HG02981 (cell line): ENCODE measurements at regions not wholly inside any gene's neighbourhood (a gene's known extent, or its start where the extent isn't known, plus 50 kb on each side); places are given as distances from the start of the nearest gene placed in this dataset.
"Not testable (repeated sequence)": the region's sequence is repeated elsewhere in the genome, so short reads cannot be mapped to it uniquely, and the experiment has no call there.

Experiments
- ATAC-seq: cut with Tn5 transposase; IDR thresholded peaks from one replicate; pipeline ENCODE4 v1.9.1; 2021; ENCODE audit warnings: mild to moderate bottlenecking, moderate library complexity; ENCODE audit not compliant: unreplicated experiment

DNA sequence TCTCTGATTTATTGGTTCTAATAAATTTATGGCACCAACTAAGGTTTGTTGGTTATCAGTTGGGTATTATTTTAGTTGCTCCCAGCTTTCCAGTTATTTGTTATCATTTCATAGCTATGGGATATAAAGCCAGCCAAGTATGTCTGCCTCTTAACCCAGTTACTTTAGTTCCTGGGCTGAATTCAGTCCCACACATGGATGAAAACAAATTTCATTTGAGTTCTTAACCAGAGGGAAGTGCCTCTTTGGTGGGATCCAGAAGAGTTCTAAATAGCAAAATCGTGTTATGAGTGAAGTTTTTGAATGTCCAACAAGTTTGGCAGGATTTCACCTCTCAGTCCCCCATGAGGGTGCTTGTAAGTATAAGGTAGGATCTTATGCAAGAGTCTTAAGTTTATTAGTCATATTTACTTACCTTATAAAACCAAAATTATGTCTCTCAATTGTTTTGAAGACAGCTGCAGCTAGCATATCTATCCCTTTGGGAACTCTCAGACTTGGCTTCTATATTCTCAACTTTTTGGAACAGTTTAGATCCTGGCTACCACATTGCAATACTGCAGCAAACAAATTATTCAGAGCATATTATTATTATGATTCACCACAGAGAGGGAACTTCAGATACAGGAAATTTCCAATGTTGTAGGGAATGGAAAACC is 683.6 kb downstream of the BCKDHB start:
- ATAC-seq, result no peak

GRCh38 chr6:80783271-80783670 is 676.8 kb downstream of the BCKDHB start:
- ATAC-seq, result not testable (repeated sequence)

DNA sequence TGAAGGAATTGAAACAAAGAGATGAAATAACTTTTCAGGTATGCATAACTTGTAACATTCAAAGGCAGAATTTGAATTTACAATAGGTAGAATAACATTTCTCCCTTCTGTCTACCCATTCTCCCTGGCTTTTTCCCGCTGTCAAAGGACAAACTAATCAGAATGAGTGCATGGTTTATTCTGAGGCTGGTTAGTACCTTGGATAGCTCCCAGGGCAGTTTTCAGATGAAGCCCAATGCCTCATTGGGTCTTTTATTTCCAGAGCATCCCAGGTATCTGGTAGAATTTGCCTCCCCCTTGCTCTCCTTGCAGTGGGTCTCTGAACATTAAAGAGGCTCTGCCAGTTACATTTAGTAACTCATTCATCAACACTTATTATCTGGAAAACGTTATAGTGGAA is 665.5 kb downstream of the BCKDHB start:
- no peak for ATAC-seq

DNA sequence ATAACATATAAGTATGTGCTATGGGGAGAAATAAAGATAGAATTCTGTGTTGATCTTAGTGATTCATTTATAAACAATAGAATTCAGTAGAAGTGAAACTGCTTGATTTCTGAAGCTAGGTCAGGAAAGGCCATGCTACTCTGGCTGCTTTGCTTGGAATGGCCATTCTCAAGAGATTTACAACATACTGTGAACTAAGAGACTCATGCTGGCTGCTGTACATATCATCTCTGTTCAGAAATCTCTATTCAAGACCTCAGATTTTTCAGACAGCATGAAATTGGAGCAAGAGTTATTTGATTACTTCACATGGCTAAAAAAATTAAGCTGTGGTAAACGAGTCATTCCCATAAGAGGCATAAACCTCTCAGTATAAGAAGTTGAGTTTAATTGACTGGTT is 662.6 kb downstream of the BCKDHB start:
- ATAC-seq, result no peak

DNA sequence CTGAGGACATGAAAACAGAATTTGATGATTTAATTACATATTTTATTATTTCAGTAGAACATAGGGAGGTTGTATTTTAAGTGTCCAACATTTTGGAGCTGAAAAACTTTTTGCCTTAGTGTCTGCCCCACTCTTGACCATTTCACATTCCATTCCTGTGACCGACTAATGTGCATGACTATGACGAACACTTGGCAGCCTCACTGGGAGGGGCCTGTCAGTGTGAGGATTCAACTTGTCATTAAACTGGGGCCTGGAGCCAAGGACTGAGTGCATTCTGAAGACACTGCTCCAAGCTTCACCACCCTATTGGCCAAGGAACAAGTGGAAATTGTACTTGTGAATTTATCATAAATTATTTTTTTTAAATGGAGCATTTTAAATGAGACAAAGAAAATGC is 661.3 kb downstream of the BCKDHB start:
- ATAC-seq, result no peak

DNA sequence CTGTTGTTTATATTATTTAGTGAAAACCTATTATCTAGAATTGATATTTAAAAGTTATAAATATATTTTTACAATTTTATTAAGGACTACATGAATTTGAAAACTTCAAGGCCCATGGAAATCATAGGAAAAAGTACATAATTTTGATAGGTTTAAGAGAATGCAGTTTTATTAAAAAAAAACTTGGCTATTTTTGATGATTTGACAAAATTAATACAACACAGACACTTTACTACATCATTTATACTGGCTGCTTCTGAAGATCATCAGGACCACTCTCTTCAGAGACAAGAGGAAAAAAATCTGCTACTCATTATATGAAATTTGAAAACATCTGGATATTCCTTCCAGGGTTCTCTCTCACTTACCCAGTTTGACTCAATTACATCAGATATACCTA is 637.7 kb downstream of the BCKDHB start:
- ATAC-seq, result no peak

- ATAC-seq, result peak; percentile 74
Observed at GRCh38 chr6:80742481-80742880, 636.0 kb downstream of the BCKDHB start.

GRCh38 chr6:80733641-80734040 is 627.2 kb downstream of the BCKDHB start:
- ATAC-seq, result no peak

DNA sequence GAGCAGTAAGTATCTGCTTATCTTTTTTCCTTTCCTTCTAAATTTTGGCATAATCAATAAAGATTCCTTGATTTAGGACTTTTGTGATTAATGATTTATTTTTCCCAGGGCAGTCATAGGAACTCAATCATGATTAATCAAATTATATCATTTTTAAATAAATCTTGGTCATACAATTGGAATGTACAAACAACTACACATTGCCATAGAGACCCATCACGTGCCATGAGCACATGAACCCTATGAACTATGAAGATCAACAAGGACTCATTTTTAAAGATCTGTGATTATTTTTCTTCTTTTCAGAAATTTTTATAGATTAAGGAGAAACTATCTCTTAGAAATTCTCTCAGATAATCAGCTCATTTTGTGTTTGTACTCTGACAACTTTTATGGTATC is 622.4 kb downstream of the BCKDHB start:
- ATAC-seq, result no peak

DNA sequence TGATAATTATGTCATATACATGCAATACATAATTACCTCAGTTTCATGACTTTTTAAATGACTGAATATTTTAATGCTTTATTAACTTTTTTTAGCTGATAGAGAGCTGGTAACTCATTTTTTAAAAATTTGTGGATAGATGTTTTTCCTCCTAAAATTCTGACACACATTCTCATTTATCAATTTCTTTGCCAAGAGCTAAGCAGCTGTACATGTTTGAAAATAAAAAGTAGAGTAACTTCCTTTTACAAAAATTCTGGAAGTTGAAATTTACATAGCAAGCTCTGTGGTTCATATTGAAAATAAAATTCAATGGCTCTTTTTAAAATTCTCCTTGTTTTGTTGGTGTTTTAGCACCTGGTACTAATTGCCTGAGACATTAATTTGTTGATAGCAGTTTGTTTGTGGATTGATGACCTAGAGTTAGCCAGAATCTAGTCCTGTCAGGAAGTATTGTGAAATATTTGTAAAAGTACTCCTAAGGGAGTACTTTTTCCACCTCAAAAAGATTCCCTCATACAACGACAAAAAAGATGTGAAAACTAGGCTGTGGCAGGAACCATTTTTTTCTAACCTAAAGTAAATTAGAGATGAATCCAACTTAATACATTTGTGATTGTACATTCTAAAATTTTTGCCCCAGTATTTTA is 621.8 kb downstream of the BCKDHB start:
- no peak for ATAC-seq

DNA sequence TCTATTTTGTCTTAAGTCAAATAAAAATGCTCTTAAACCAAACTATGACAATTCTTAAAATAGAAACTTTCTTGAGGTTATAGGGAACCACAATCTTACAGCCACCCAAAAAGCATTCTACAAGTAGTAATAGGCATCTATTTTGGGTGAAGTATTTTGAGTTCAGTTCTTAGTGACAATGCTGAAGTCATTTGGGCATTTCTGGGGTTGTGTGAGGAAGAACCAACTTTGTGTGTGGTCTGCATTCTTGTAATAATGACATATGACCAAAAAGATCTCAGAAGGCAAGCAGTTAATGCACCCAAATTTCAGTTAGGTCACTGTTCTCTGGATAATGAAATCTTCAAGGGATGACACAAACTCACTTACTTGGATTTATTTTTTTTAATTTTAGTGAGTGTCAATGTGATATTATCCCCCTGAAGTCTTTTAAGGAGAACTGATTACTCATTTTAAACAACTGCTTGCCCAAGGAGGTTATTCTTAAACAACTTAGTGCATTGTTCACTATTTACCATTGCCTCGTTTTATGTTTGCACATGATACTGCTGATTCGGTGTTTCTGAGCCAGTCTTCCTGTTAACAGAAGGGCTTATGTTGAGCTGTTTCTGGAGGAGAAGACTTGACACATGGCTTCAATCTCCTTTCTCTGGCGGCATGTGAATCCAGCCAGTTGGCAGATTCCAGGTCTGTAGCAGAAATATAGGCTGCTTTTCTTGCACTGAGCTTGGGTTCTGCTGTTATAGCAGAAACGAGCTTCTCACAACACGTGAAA is 618.9 kb downstream of the BCKDHB start:
- no peak for ATAC-seq

- no peak for ATAC-seq
Observed at GRCh38 chr6:80720824-80721223, 614.4 kb downstream of the BCKDHB start.

GRCh38 chr6:80714513-80714912 is 608.0 kb downstream of the BCKDHB start:
- ATAC-seq, result no peak

- no peak for ATAC-seq
Observed at GRCh38 chr6:80698459-80698858, 592.0 kb downstream of the BCKDHB start.

- ATAC-seq, result no peak
Observed at GRCh38 chr6:80696268-80696667, 589.8 kb downstream of the BCKDHB start.

DNA sequence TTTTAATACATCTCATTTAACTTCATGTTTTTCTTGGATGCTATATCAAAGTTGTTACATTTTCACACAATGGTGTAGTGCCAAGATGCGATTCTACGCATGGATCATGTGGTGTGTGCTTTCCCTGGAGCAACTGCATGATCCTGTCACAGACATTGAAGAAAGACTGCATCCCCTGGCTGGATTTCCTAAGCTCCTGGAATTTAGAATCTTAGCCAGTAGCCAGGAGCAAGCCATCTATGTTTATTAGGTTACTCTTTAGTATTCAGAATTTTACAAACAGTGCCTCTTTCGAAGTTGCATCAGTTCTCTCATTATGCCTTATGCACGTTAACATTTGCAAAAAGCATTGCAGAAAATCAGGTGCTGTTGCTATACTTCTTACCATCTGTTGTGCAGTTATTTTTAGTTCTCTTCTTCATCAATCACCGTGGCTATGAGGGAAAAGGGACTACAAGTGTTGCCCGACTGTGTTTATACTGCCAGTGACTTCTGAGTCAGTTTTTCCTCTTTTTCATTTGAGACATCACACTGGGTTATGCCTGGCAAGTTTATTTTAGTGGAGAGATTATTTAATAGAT is 584.2 kb downstream of the BCKDHB start:
- ATAC-seq, result no peak

- ATAC-seq, result no peak
Observed at GRCh38 chr6:80689716-80690395, 583.4 kb downstream of the BCKDHB start.

DNA sequence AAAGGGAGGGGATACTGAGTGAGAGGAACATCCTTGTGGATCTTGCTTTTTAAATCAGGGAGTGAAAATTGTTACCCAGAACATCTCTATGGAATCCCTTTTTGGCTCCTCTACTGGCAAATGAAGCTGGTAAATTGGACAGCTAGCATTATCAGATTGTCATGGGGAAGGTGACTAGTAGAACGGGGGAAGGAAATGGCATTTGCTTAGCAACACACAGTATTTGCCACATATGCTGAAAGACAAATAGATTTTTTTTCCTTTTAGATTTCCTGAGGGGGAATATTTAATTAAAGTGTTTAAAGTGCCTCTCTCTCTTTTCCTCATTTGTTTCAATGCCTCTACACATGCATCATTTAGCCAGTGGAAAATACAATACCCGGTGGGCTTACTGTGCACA is 573.5 kb downstream of the BCKDHB start:
- no peak for ATAC-seq

DNA sequence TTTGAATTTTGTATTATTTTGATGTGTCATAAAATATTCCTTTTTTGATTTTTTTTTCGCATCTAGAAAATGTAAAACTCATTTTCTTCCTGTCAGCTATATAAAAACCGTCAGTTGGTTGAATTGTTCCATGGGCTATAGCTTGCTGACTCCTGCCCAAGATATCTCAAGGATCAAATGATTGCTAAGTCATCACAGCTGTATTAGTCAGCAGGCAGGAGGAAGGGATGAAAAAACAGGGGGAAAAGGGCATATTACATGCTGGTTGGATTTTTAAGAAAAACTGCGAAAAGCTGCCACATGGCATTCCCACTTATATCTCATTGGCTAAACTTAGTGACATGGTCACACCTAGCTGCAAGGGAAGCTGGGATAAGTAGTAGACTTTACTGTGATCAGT is 569.9 kb downstream of the BCKDHB start:
- ATAC-seq, result no peak

DNA sequence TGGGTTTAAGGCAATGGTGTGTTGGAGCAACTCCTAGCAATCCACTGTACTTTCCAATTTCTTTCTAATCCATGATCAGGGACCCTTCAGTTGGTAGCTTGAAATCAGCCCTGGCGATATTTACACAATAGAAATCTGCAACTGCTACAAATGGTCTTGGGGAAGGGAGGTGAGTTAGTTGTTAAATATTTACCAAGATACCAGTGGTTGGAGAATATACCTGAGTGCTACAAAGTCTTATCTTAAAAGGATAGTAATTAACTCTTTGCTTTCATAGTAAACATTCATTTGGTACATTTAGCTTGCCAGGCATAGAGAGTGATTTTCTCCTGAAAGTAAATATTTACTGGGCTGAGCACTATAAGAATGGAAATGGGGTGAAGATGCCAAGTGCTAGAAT is 568.2 kb downstream of the BCKDHB start:
- no peak for ATAC-seq

DNA sequence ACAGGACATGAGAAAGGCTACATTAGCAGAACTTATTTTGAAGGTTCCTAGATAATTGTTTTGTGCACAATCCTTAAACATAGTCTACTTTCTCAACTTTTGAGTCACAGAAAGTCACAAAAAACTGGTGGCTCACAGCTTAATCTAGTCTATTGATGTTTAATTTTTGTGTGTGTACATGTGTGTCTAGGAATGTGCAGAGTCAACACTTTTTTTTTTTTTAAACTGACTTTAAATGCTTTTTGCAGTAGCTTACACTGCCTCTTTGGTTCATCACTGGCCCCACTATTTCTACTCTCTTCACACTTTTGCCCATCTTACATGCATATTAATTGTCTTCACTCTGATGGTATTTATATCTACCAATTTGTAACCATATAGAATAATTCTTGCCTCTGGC is 566.9 kb downstream of the BCKDHB start:
- ATAC-seq, result no peak
